Colonic mucosa (tissue), 4 donors: ENCODE measurements at regions not wholly inside any gene's neighbourhood (a gene's known extent, or its start where the extent isn't known, plus 50 kb on each side); places are given as distances from the start of the nearest gene placed in this dataset.
"Not testable (repeated sequence)": the region's sequence is repeated elsewhere in the genome, so short reads cannot be mapped to it uniquely, and the experiment has no call there.

Experiments used
- DNase-seq: peaks from one replicate; pipeline ENCODE4 v3.0.0-alpha.2; 2020
- H3K27ac ChIP-seq: fragments of 200-600 bp; one replicate; pipeline ENCODE4 v1.8.0; 2021
- H3K27me3 ChIP-seq: fragments of 200-600 bp; one replicate; pipeline ENCODE4 v1.8.0; 2021
- H3K36me3 ChIP-seq: fragments of 200-600 bp; one replicate; pipeline ENCODE4 v1.8.0; 2021
- H3K4me1 ChIP-seq: fragments of 200-600 bp; one replicate; pipeline ENCODE4 v1.8.0; 2021; ENCODE audit warnings: mild to moderate bottlenecking
- H3K4me3 ChIP-seq: fragments of 200-600 bp; one replicate; pipeline ENCODE4 v1.8.0; 2021
- H3K9ac ChIP-seq, 2 donors: one replicate each; pipeline ENCODE4 v1.7.0; 2013; ENCODE audit warnings: control low read depth in 2 of 2, low read depth in 2 of 2, low read length in 2 of 2
- H3K9me3 ChIP-seq: fragments of 200-600 bp; one replicate; pipeline ENCODE4 v1.8.0; 2021
- CTCF ChIP-seq: fragments of 200-600 bp; IDR thresholded peaks from one replicate; pipeline ENCODE4 v1.8.0; 2022; ENCODE audit warnings: antibody characterized with exemption, mild to moderate bottlenecking
- intact Hi-C: fragments of 100-400 bp; cut with DNase I; formaldehyde crosslinking; loops from one replicate; pipeline ENCODE4 v1.14.1; 2022
- donor health status: healthy.
- donor health status: DM: no; HTN: no; CAD: no.
- donor health status: DM: no; HTN: no; CAD: no.

DNA sequence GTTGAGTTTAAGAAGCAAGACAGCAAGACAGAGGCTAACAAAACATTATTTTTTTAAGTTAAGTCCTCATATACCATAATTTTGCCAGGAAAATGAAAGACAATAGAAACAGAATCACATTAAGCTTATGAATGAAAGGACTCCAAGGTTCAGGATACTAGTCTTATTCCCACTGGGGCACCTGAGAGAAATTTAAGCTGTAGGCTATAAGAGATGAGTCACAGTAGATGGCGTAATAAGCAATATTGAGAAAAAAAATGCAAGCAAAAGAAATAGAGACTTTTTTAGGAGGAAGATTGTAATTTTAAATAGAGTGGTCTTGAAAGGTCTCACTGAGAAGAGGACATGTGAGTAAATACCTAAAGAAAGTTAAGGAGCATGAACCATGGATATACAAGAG lies 57.1 kb upstream of the KIF2B start:
- no peak for DNase-seq

GRCh38 chr17:53765129-53765528 lies 57.6 kb upstream of the KIF2B start:
- Histone ChIP-seq H3K36me3 (no peaks in the 10 kb centered on the region), H3K9me3 (no peaks in the 10 kb centered on the region), H3K4me3 (no peak overlapping the region), H3K27me3 (no peaks in the 10 kb centered on the region), H3K4me1 (no peaks in the 10 kb centered on the region), H3K27ac (no peak overlapping the region), H3K9ac (no peak overlapping the region)
- TF ChIP-seq CTCF: no peak
- DNase-seq: no peak
- intact Hi-C loops: no loop called here

More for the DNA sequence above, 57.1 kb upstream of the KIF2B start:
- intact Hi-C loops: no loop called here
- no peak overlapping the region for H3K9ac ChIP-seq
- H3K4me3 ChIP-seq: no peak overlapping the region
- TF ChIP-seq CTCF: no peak
- H3K36me3 ChIP-seq: no peaks in the 10 kb centered on the region
- no peaks in the 10 kb centered on the region for H3K9me3 ChIP-seq
- H3K27ac ChIP-seq: no peak overlapping the region
- no peaks in the 10 kb centered on the region for H3K27me3 ChIP-seq
- no peaks in the 10 kb centered on the region for H3K4me1 ChIP-seq

GRCh38 chr17:53757559-53757958 lies 65.2 kb upstream of the KIF2B start:
- no peak overlapping the region for H3K4me3 ChIP-seq
- no peaks in the 10 kb centered on the region for H3K9me3 ChIP-seq
- H3K36me3 ChIP-seq: no peaks in the 10 kb centered on the region
- no peak overlapping the region for H3K9ac ChIP-seq
- intact Hi-C loops: no loop called here
- no peak for DNase-seq
- H3K4me1 ChIP-seq: no peaks in the 10 kb centered on the region
- TF ChIP-seq CTCF: no peak
- no peaks in the 10 kb centered on the region for H3K27me3 ChIP-seq
- H3K27ac ChIP-seq: no peak overlapping the region

DNA sequence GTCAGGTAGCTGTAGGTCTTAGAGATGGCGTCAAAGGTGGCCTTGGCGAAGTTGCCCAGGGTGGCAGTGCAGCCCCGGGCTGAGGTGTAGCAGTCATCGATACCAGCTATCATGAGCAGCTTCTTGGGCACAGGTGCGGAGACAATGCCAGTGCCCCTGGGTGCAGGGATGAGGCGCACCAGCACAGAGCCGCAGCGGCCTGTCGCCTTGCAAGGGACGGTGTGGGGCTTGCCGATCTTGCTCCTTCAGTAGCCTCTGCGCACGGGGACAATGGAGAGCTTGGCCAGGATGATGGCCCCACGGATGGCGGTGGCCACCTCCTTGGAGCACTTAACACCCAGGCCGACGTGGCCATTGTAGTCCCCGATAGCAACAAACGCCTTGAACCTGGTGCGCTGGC lies 65.6 kb upstream of the KIF2B start:
- H3K9me3 ChIP-seq, H3K27me3 ChIP-seq, intact Hi-C loops, DNase-seq, H3K9ac ChIP-seq, H3K36me3 ChIP-seq, H3K27ac ChIP-seq, H3K4me3 ChIP-seq, H3K4me1 ChIP-seq: not testable (repeated sequence)

DNA sequence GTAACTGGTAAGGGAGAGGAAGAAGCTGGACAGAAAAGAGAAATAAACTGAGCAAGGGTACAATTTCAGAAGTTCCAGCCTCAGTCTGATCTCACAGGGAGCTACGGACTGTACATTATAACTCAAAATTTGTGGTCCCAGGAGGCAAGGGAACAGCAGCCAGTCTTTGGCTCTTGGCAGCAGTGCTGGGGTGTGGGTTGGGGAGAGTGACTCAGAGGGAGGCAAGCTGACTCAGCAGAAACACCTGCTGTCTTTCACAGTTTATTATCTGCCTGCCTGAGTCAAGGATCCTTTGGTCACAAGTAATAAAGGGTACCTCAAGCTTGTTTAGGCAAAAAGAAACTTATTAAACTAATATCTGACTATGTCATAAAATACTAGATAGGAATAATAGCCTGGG lies 73.5 kb upstream of the KIF2B start:
- no peaks in the 10 kb centered on the region for H3K27me3 ChIP-seq
- no peaks in the 10 kb centered on the region for H3K9me3 ChIP-seq
- H3K4me3 ChIP-seq: no peak overlapping the region
- H3K9ac ChIP-seq: no peak overlapping the region
- no peak for DNase-seq
- no peaks in the 10 kb centered on the region for H3K36me3 ChIP-seq
- H3K27ac ChIP-seq: no peak overlapping the region
- no peaks in the 10 kb centered on the region for H3K4me1 ChIP-seq
- intact Hi-C loops: no loop called here
- no peak for TF ChIP-seq CTCF

GRCh38 chr17:53748159-53748820 lies 74.4 kb upstream of the KIF2B start:
- H3K4me1 ChIP-seq, DNase-seq: not testable (repeated sequence)

More at GRCh38 chr17:53748159-53748820, 74.4 kb upstream of the KIF2B start:
- H3K9ac ChIP-seq, H3K27me3 ChIP-seq, H3K27ac ChIP-seq, H3K4me3 ChIP-seq, H3K9me3 ChIP-seq, H3K36me3 ChIP-seq, intact Hi-C loops: not testable (repeated sequence)
